Omental fat pad (tissue), 3 donors: ENCODE measurements at regions not wholly inside any gene's neighbourhood (a gene's known extent, or its start where the extent isn't known, plus 50 kb on each side); places are given as distances from the start of the nearest gene placed in this dataset.
"Not testable (repeated sequence)": the region's sequence is repeated elsewhere in the genome, so short reads cannot be mapped to it uniquely, and the experiment has no call there.

ENCODE experiments used
- ATAC-seq: fragments of 150-250 bp; one replicate; pipeline ENCODE4 v1.9.1; 2016; ENCODE audit warnings: mild to moderate bottlenecking, moderate library complexity; ENCODE audit not compliant: low FRiP score
- DNase-seq: peaks from one replicate; pipeline ENCODE4 v3.0.0-alpha.2; 2019; ENCODE audit warnings: low spot score
- CTCF ChIP-seq, 3 donors: fragments of 450-650 bp; IDR thresholded peaks; one replicate each; pipeline ENCODE4 v1.5.1; 2016 to 2017; ENCODE audit warnings: antibody characterized with exemption in 3 of 3, mild to moderate bottlenecking in 3 of 3, moderate library complexity in 2 of 3

GRCh38 chr1:240722788-240723187 is 110.8 kb upstream of the GREM2 start:
- DNase-seq (no peak), ATAC-seq (no peak)
- TF ChIP-seq CTCF (IDR thresholded peaks at IDR 0.05): no peak

DNA sequence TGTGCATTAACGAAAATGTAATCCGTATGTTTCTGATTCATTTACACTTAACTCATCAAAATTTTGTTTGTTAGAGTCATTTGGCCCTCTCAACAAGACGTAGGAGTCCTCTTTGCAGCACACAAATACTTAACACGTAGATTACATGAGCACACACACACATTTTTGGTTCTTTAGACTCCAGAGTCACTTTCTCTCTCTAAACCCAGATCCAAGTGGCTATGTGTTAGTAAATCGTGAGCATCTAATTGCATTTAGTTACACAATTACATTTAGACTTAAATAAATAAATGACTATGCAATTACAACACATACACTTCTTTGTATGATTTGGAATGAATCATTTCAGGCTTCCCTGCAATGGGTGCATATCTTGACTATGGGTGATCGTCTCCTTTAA is 109.0 kb upstream of the GREM2 start:
- no peak for TF ChIP-seq CTCF (IDR thresholded peaks at IDR 0.05)
- ATAC-seq (no peak), DNase-seq (no peak)

DNA sequence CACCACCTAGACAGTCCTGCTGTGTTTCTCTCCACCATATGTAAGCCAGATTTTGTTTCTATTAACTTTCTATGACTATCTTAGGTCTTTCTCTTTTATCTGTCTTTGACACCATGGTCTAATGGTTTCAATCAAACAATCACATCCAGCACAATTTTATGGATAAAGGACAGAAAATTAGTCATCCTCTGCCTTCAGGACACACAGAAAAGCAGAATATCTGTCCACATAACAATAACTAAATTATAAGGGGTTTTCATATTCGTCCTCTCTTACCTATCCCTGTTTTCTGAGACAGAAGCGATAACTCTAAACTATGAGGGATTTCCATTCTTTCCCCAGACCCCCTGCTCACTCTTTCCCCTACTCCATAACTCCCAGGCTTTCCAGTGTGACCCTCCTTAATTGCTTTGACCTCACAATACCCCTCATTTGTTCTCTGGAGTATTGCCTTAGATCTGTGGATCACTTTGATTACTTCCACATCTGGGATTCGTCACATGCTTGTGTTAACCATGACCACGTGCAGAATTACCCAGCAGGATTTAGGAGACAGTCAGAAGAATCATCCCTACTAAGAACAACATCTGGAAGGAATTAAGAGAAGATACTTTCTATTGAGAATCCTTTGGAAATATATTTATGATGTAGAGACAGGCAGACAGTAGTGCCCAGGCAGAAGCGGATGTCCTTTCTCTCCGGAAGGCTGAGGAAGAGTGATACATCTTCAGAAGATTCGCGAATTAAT is 108.2 kb upstream of the GREM2 start:
- DNase-seq (no peak), ATAC-seq (no peak)
- no peak for TF ChIP-seq CTCF (IDR thresholded peaks at IDR 0.05)

DNA sequence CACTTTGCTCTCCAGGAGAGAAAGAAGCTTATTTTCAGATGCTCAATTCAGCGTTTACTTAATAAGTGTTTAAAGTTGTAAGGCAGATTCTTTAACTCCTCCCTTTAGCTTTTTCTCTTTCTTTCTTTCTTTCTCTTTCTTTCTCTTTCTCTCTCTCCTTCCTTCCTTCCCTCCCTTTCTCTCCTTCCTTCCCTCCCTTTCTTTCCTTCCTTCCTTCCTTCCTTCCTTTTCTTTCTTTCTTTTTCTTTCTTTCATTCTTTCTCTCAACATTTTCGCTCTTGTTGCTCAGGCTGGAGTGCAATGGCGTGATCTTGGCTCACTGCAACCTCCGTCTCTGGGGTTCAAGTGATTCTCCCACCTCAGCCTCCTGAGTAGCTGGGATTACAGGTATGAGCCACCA is 104.6 kb upstream of the GREM2 start:
- not testable (repeated sequence) for DNase-seq, ATAC-seq

DNA sequence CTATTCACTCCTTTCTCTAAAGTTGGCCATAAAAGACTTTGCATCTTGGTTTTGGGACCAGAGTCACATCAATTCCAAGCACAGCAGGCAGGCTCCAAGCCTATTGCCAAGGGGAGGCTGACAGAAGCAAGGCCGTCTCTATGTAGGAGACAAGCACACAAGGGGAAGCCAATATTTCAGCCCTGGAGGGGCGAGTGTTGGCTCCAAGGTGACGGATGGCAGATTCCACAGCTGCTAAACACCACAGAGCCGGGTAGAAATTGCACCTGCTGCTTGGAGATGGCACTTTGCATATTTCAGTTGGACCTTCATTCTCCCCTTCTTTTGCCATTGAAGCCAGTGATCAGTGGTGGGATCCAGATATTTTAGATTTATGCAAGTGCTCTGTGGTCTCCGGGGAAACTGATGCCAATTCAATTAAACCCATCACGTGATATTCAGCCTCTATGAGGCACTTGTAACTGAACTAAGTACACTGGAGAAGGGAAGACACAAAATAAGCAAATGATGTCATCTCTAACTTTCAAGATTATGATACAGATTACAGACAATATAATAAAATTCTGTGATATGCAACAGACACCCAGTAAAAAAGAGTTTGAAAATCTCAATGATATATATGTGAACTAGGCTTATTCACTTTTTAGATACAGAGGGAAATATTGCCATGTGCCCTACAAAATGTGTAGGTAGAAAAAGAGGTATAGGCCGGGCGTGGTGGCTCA is 102.8 kb upstream of the GREM2 start:
- no peak for ATAC-seq
- DNase-seq: no peak
- no peak for TF ChIP-seq CTCF (IDR thresholded peaks at IDR 0.05)

- no peak for TF ChIP-seq CTCF (IDR thresholded peaks at IDR 0.05)
- ATAC-seq (no peak), DNase-seq (no peak)
Observed at GRCh38 chr1:240712014-240712731, 100.2 kb upstream of the GREM2 start.

DNA sequence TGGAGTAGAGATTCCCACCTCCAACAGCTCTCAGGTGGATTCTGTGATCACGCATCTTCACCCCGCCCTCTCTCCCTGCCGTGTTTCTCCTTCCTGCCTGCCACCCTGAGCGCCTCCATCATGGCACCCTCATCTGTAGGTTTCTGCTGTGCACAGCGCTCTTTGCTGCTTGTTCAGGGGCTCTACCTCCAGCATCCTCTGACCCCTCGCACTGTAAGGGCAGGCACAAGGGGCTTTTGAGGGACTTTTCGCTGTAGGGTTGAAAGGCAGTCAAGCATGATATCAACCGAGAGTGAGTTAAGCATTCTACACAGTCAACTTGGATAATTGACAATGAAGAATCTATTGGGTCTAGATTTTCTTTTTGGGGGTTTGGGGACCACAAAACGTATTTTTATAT is 99.1 kb upstream of the GREM2 start:
- no peak for ATAC-seq
- no peak for TF ChIP-seq CTCF (IDR thresholded peaks at IDR 0.05)
- DNase-seq: no peak
